ENCODE measurements at regions not wholly inside any gene's neighbourhood (a gene's known extent, or its start where the extent isn't known, plus 50 kb on each side); places are given as distances from the start of the nearest gene placed in this dataset.

- intact Hi-C loops (cut with DNase I, micrococcal nuclease), result no loop called here
- TF ChIP-seq CTCF (IDR thresholded peaks at IDR 0.05), result no peak
- no peaks in the 10 kb centered on the region for H3K36me3 ChIP-seq (ENCODE audit: low read depth)
- DNase-seq (no peak), ATAC-seq (no peak)
- H3K4me3 ChIP-seq, result no peak overlapping the region
- H3K4me1 ChIP-seq (ENCODE audit: low read depth), result no peaks in the 10 kb centered on the region
- H3K9me3 ChIP-seq, result no peaks in the 10 kb centered on the region
These were observed 82.8 kb downstream of the NABP1 start for GRCh38 chr2:191760655-191761262.

- ATAC-seq, result no peak
- peaks cover 3% of the 10 kb centered on the region for H3K9me3 ChIP-seq
- no peak for TF ChIP-seq CTCF (IDR thresholded peaks at IDR 0.05)
- no peak overlapping the region for H3K4me3 ChIP-seq
- intact Hi-C loops (cut with DNase I, micrococcal nuclease), result no loop called here
- no peaks in the 10 kb centered on the region for H3K36me3 ChIP-seq (ENCODE audit: low read depth)
- DNase-seq, result no peak
- H3K4me1 ChIP-seq (ENCODE audit: low read depth), result no peaks in the 10 kb centered on the region
These were observed 73.8 kb downstream of the CAVIN2 start for GRCh38 chr2:191773136-191773535.

DNA sequence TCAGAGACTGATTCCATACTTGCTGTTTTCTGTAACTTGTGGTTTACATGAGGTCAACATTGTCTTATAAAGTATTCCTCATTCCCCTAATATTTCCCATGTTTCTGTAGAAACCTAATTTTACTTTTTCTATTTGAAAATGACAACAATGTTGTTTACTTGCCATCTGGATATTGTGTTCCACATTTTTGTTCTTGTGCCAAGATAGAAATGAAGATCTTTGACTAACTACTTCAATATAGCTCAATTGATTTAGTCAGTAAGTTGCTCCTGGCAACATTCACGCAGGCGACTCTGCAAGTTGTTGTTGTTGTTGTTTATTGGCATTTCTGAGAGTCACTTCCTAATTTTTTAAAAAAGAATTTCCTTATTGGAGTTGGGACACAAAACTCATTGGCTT, 69.5 kb downstream of the CAVIN2 start:
- no peak for TF ChIP-seq CTCF (IDR thresholded peaks at IDR 0.05)
- Histone ChIP-seq H3K36me3 (ENCODE audit: low read depth) (no peaks in the 10 kb centered on the region), H3K9me3 (peaks cover 3% of the 10 kb centered on the region), H3K4me1 (ENCODE audit: low read depth) (no peaks in the 10 kb centered on the region), H3K4me3 (no peak overlapping the region)
- DNase-seq (no peak), ATAC-seq (no peak)
- intact Hi-C loops (cut with DNase I, micrococcal nuclease), result no loop called here

DNA sequence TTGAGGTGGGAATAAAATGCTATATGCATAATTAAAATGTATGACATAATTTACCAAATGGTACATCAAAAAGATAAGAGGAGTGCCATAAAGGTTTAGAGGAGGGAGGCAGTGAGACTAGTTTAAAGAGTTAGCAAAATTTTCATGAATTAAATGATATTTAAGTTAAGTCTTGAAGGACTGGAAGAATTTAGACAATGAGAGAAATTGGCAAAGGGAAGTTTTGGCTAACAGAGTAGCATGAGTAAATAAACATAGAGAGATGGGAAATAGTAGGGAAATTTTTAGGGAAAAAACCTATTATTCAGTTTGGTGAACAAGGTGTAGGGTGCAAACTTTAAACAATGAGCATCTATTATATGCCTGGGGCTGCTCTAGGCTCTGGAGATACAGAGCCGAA, 68.8 kb downstream of the CAVIN2 start:
- Histone ChIP-seq H3K36me3 (ENCODE audit: low read depth) (no peaks in the 10 kb centered on the region), H3K4me3 (no peak overlapping the region), H3K9me3 (peaks cover 3% of the 10 kb centered on the region), H3K4me1 (ENCODE audit: low read depth) (no peaks in the 10 kb centered on the region)
- intact Hi-C loops (cut with DNase I, micrococcal nuclease), result no loop called here
- TF ChIP-seq CTCF (IDR thresholded peaks at IDR 0.05), result no peak
- DNase-seq (no peak), ATAC-seq (no peak)

- ATAC-seq, result no peak
These were observed 64.5 kb downstream of the CAVIN2 start for GRCh38 chr2:191782351-191782750.

More at GRCh38 chr2:191782351-191782750, 64.5 kb downstream of the CAVIN2 start:
- DNase-seq, result no peak
- TF ChIP-seq CTCF (IDR thresholded peaks at IDR 0.05), result no peak
- H3K9me3 ChIP-seq, result no peaks in the 10 kb centered on the region
- intact Hi-C loops (cut with DNase I, micrococcal nuclease), result no loop called here
- H3K36me3 ChIP-seq (ENCODE audit: low read depth), result no peaks in the 10 kb centered on the region
- H3K4me3 ChIP-seq, result no peak overlapping the region
- no peaks in the 10 kb centered on the region for H3K4me1 ChIP-seq (ENCODE audit: low read depth)

Measured in mucosa of descending colon (tissue), 3 donors.